ENCODE measurements at regions not wholly inside any gene's neighbourhood (a gene's known extent, or its start where the extent isn't known, plus 50 kb on each side); places are given as distances from the start of the nearest gene placed in this dataset.
"Not testable (repeated sequence)": the region's sequence is repeated elsewhere in the genome, so short reads cannot be mapped to it uniquely, and the experiment has no call there.

DNA sequence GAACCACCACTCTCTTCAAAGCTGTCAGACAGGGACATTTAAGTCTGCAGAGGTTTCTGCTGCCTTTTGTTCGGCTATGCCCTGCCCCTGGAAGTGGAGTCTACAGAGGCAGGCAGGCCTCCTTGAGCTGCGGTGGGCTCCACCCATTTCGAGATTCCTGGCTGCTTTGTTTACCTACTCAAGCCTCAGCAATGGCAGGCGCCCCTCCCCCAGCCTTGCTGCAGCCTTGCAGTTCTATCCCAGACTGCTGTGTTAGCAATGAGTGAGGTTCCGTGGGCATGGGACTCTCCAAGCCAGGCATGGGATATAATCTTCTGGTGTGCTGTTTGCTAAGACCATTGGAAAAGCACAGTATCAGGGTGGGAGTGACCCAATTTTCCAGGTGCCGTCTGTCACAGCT, 417.2 kb downstream of the KIF20B start:
- TF ChIP-seq, protein P1, sequence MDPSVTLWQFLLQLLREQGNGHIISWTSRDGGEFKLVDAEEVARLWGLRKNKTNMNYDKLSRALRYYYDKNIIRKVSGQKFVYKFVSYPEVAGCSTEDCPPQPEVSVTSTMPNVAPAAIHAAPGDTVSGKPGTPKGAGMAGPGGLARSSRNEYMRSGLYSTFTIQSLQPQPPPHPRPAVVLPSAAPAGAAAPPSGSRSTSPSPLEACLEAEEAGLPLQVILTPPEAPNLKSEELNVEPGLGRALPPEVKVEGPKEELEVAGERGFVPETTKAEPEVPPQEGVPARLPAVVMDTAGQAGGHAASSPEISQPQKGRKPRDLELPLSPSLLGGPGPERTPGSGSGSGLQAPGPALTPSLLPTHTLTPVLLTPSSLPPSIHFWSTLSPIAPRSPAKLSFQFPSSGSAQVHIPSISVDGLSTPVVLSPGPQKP (IDR thresholded peaks at IDR 0.05; ENCODE audit: low read depth, low read length), result not testable (repeated sequence)
- TF ChIP-seq, protein P2, sequence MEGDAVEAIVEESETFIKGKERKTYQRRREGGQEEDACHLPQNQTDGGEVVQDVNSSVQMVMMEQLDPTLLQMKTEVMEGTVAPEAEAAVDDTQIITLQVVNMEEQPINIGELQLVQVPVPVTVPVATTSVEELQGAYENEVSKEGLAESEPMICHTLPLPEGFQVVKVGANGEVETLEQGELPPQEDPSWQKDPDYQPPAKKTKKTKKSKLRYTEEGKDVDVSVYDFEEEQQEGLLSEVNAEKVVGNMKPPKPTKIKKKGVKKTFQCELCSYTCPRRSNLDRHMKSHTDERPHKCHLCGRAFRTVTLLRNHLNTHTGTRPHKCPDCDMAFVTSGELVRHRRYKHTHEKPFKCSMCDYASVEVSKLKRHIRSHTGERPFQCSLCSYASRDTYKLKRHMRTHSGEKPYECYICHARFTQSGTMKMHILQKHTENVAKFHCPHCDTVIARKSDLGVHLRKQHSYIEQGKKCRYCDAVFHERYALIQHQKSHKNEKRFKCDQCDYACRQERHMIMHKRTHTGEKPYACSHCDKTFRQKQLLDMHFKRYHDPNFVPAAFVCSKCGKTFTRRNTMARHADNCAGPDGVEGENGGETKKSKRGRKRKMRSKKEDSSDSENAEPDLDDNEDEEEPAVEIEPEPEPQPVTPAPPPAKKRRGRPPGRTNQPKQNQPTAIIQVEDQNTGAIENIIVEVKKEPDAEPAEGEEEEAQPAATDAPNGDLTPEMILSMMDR (IDR thresholded peaks at IDR 0.05), result not testable (repeated sequence)
- TF ChIP-seq, protein P3, sequence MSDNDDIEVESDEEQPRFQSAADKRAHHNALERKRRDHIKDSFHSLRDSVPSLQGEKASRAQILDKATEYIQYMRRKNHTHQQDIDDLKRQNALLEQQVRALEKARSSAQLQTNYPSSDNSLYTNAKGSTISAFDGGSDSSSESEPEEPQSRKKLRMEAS (IDR thresholded peaks at IDR 0.05), result not testable (repeated sequence)
- not testable (repeated sequence) for TF ChIP-seq ESRRA (IDR thresholded peaks at IDR 0.05; ENCODE audit: borderline replicate concordance, low read length); MAZ (IDR thresholded peaks at IDR 0.05; ENCODE audit: borderline replicate concordance, low read depth, low read length); KDM1A (IDR thresholded peaks at IDR 0.05; ENCODE audit: low read depth); CHD2 (IDR thresholded peaks at IDR 0.05; ENCODE audit: low read length, partially characterized antibody); RCOR1 (IDR thresholded peaks at IDR 0.05; ENCODE audit: low read depth, low read length); SMC3 (IDR thresholded peaks at IDR 0.05)
- TF ChIP-seq, protein P4, sequence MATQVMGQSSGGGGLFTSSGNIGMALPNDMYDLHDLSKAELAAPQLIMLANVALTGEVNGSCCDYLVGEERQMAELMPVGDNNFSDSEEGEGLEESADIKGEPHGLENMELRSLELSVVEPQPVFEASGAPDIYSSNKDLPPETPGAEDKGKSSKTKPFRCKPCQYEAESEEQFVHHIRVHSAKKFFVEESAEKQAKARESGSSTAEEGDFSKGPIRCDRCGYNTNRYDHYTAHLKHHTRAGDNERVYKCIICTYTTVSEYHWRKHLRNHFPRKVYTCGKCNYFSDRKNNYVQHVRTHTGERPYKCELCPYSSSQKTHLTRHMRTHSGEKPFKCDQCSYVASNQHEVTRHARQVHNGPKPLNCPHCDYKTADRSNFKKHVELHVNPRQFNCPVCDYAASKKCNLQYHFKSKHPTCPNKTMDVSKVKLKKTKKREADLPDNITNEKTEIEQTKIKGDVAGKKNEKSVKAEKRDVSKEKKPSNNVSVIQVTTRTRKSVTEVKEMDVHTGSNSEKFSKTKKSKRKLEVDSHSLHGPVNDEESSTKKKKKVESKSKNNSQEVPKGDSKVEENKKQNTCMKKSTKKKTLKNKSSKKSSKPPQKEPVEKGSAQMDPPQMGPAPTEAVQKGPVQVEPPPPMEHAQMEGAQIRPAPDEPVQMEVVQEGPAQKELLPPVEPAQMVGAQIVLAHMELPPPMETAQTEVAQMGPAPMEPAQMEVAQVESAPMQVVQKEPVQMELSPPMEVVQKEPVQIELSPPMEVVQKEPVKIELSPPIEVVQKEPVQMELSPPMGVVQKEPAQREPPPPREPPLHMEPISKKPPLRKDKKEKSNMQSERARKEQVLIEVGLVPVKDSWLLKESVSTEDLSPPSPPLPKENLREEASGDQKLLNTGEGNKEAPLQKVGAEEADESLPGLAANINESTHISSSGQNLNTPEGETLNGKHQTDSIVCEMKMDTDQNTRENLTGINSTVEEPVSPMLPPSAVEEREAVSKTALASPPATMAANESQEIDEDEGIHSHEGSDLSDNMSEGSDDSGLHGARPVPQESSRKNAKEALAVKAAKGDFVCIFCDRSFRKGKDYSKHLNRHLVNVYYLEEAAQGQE (IDR thresholded peaks at IDR 0.05), result not testable (repeated sequence)
- TF ChIP-seq, protein P5, sequence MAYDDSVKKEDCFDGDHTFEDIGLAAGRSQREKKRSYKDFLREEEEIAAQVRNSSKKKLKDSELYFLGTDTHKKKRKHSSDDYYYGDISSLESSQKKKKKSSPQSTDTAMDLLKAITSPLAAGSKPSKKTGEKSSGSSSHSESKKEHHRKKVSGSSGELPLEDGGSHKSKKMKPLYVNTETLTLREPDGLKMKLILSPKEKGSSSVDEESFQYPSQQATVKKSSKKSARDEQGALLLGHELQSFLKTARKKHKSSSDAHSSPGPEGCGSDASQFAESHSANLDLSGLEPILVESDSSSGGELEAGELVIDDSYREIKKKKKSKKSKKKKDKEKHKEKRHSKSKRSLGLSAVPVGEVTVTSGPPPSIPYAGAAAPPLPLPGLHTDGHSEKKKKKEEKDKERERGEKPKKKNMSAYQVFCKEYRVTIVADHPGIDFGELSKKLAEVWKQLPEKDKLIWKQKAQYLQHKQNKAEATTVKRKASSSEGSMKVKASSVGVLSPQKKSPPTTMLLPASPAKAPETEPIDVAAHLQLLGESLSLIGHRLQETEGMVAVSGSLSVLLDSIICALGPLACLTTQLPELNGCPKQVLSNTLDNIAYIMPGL (CRISPR knock-in tag; IDR thresholded peaks at IDR 0.05; ENCODE audit: borderline replicate concordance), result not testable (repeated sequence)
